Adrenal gland (tissue), 5 donors: ENCODE measurements at regions not wholly inside any gene's neighbourhood (a gene's known extent, or its start where the extent isn't known, plus 50 kb on each side); places are given as distances from the start of the nearest gene placed in this dataset.
"Not testable (repeated sequence)": the region's sequence is repeated elsewhere in the genome, so short reads cannot be mapped to it uniquely, and the experiment has no call there.

ENCODE experiments used
- POLR2A ChIP-seq, 2 donors: fragments of 450-650 bp; IDR thresholded peaks; one replicate each; pipeline ENCODE4 v1.6.1; 2017; ENCODE audit warnings: antibody characterized with exemption in 2 of 2, mild to moderate bottlenecking in 2 of 2, moderate library complexity in 1 of 2
- TF ChIP-seq, protein P1 (sequence below), 6 experiments: fragments of 450-650 bp in 4 of 6; fragments of 200-600 bp in 2 of 6; sonication (generic) in 1 of 6; IDR thresholded peaks; 1 replicate in 5 of 6; 2 replicates in 1 of 6; pipeline versions ENCODE4 v1.5.1 to v1.8.0; 2016 to 2021; ENCODE audit warnings: antibody characterized with exemption in 6 of 6, mild to moderate bottlenecking in 2 of 6, moderate library complexity in 1 of 6
- donor health status: DM: no; HTN: no; CAD: no.

DNA sequence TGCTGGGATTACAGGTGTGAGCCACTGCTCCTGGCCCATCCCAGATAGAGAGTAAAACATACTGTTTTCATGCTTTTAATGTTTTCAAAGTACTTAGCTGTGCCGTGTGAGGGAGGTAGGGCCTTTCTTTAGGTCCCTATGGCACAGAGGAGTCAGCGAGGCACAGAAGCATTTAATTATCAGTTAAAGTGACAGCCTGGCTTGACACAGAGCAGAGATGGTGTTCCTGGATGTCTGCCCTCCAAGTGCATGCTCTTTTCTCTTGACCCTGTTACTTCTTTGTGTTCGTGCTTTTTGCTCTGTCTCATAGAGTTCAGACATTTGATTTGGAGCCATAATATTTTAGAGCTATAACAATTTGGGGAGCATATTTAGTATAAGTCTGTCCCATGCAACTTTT is 199.5 kb downstream of the ANKRD36 start:
- TF ChIP-seq, protein P1, sequence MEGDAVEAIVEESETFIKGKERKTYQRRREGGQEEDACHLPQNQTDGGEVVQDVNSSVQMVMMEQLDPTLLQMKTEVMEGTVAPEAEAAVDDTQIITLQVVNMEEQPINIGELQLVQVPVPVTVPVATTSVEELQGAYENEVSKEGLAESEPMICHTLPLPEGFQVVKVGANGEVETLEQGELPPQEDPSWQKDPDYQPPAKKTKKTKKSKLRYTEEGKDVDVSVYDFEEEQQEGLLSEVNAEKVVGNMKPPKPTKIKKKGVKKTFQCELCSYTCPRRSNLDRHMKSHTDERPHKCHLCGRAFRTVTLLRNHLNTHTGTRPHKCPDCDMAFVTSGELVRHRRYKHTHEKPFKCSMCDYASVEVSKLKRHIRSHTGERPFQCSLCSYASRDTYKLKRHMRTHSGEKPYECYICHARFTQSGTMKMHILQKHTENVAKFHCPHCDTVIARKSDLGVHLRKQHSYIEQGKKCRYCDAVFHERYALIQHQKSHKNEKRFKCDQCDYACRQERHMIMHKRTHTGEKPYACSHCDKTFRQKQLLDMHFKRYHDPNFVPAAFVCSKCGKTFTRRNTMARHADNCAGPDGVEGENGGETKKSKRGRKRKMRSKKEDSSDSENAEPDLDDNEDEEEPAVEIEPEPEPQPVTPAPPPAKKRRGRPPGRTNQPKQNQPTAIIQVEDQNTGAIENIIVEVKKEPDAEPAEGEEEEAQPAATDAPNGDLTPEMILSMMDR (IDR thresholded peaks at IDR 0.05), result not testable (repeated sequence)
- not testable (repeated sequence) for TF ChIP-seq POLR2A (IDR thresholded peaks at IDR 0.05)
